H1 (cell line): ENCODE measurements at regions not wholly inside any gene's neighbourhood (a gene's known extent, or its start where the extent isn't known, plus 50 kb on each side); places are given as distances from the start of the nearest gene placed in this dataset.

Experiments used
- CTCF ChIA-PET: fragments of 300-600 bp; sonication (Branson Sonifier 250); formaldehyde crosslinking; loops from one replicate; lab custom pipeline; 2021; ENCODE audit not compliant: partially characterized antibody; lab: Charles Lee
- POLR2A ChIA-PET: fragments of 300-600 bp; sonication (Branson Sonifier 250); formaldehyde crosslinking; loops from one replicate; lab custom pipeline; 2021; ENCODE audit warnings: inconsistent platforms; ENCODE audit not compliant: partially characterized antibody; lab: Charles Lee
- DNase-seq, 2 experiments: peaks; one replicate each; pipeline versions ENCODE4 v3.0.0 to v3.0.0-alpha.2; 2010 to 2022; ENCODE audit warnings: low spot score in 2 of 2, low read depth in 1 of 2, mixed read lengths in 1 of 2
- FAIRE-seq: peaks from 2 replicates; lab custom pipeline; 2011; peaks lifted over from hg19 to GRCh38; lab: Jason Lieb, UNC
- H2AFZ ChIP-seq: 2 replicates; pipeline ENCODE4 v1.8.1; 2012; ENCODE audit warnings: low read length, inconsistent platforms
- H2AK5ac ChIP-seq: 2 replicates; pipeline ENCODE4 v1.6.1; 2013; ENCODE audit warnings: low read depth, low read length
- H2BK120ac ChIP-seq: replicated peaks from 2 replicates; pipeline ENCODE3; 2013; ENCODE audit warnings: low read depth, low read length, inconsistent platforms
- H2BK12ac ChIP-seq: 2 replicates; pipeline ENCODE4 v1.6.1; 2013; ENCODE audit warnings: low read depth, low read length
- H2BK15ac ChIP-seq: 2 replicates; pipeline ENCODE4 v1.6.1; 2013; ENCODE audit warnings: low read length
- H2BK20ac ChIP-seq: 2 replicates; pipeline ENCODE4 v1.6.1; 2013; ENCODE audit warnings: low read length
- H2BK5ac ChIP-seq: 2 replicates; pipeline ENCODE4 v1.6.1; 2013; ENCODE audit warnings: low read depth, low read length
- H3K14ac ChIP-seq: 2 replicates; pipeline ENCODE4 v1.6.1; 2013; ENCODE audit warnings: inconsistent platforms; ENCODE audit not compliant: insufficient read length
- H3K18ac ChIP-seq: 2 replicates; pipeline ENCODE4 v1.6.1; 2013; ENCODE audit warnings: low read length; ENCODE audit errors: extremely low read depth
- H3K23ac ChIP-seq: 2 replicates; pipeline ENCODE4 v1.6.1; 2013; ENCODE audit warnings: inconsistent platforms; ENCODE audit not compliant: insufficient read length
- H3K23me2 ChIP-seq: 2 replicates; pipeline ENCODE4 v1.6.1; 2013; ENCODE audit warnings: low read depth, low read length
- H3K27ac ChIP-seq: 2 replicates; pipeline ENCODE4 v1.6.1; 2011; ENCODE audit warnings: low read depth, low read length, inconsistent platforms
- H3K27me3 ChIP-seq, 4 experiments: replicated peaks in 1 of 4; 1 replicate in 1 of 4; 2 replicates in 3 of 4; pipeline versions ENCODE4 v1.6.1 to v1.8.1; 2011 to 2013; ENCODE audit warnings: low read length in 3 of 4, mild to moderate bottlenecking in 3 of 4, inconsistent platforms in 2 of 4, mixed read lengths in 2 of 4, moderate library complexity in 1 of 4; ENCODE audit not compliant: control insufficient read depth in 3 of 4, insufficient read depth in 3 of 4; ENCODE audit errors: extremely low read depth in 1 of 4
- H3K36me3 ChIP-seq, 4 experiments: 2 replicates each; pipeline versions ENCODE4 v1.6.1 to v1.8.1; 2011 to 2013; ENCODE audit warnings: mild to moderate bottlenecking in 4 of 4, low read length in 3 of 4, moderate library complexity in 2 of 4, control low read depth in 1 of 4, inconsistent platforms in 1 of 4; ENCODE audit not compliant: insufficient read depth in 4 of 4, control insufficient read depth in 2 of 4
- H3K4ac ChIP-seq: replicated peaks from 2 replicates; pipeline ENCODE3; 2013; ENCODE audit warnings: low read length, low read depth, mixed read lengths, inconsistent platforms; ENCODE audit not compliant: insufficient read length
- H3K4me1 ChIP-seq, 4 experiments: replicated peaks in 1 of 4; 1 replicate in 1 of 4; 2 replicates in 3 of 4; pipeline versions ENCODE4 v1.6.1 to v1.8.1; 2011 to 2013; ENCODE audit warnings: low read length in 3 of 4, inconsistent platforms in 2 of 4, mixed read lengths in 1 of 4; ENCODE audit not compliant: insufficient read depth in 4 of 4, control insufficient read depth in 3 of 4
- H3K4me2 ChIP-seq, 2 experiments: 2 replicates each; pipeline versions ENCODE4 v1.6.1 to v1.8.1; 2011 to 2013; ENCODE audit warnings: low read depth in 2 of 2, low read length in 2 of 2, control low read depth in 1 of 2, inconsistent platforms in 1 of 2, mild to moderate bottlenecking in 1 of 2; ENCODE audit not compliant: insufficient read depth in 1 of 2
- H3K4me3 ChIP-seq, 4 experiments: fragments of 200-600, 300-600 bp in 1 of 4; sonication (generic), shearing (Covaris generic), sonication (Bioruptor Twin) in 1 of 4; 2 replicates each; pipeline versions ENCODE4 v1.5.1 to v1.8.1; 2011 to 2016; ENCODE audit warnings: low read length in 4 of 4, low read depth in 3 of 4, control low read depth in 2 of 4, inconsistent platforms in 2 of 4, mild to moderate bottlenecking in 2 of 4, mixed read lengths in 1 of 4, moderate library complexity in 1 of 4; ENCODE audit not compliant: insufficient read depth in 2 of 4; ENCODE audit errors: extremely low read depth in 1 of 4
- H3K56ac ChIP-seq: replicated peaks from 2 replicates; pipeline ENCODE3; 2013; ENCODE audit warnings: low read depth, mild to moderate bottlenecking, mixed read lengths, low read length, inconsistent platforms; ENCODE audit not compliant: insufficient read length
- H3K79me1 ChIP-seq: 2 replicates; pipeline ENCODE4 v1.6.1; 2013; ENCODE audit warnings: low read depth, low read length, control low read depth
- H3K79me2 ChIP-seq, 2 experiments: 2 replicates each; pipeline versions ENCODE4 v1.6.1 to v1.8.1; 2012 to 2013; ENCODE audit warnings: low read length in 2 of 2, mild to moderate bottlenecking in 2 of 2, inconsistent platforms in 1 of 2; ENCODE audit not compliant: insufficient read depth in 2 of 2, control insufficient read depth in 1 of 2
- H3K9ac ChIP-seq, 4 experiments: replicated peaks in 1 of 4; 1 replicate in 1 of 4; 2 replicates in 3 of 4; pipeline versions ENCODE4 v1.6.1 to v1.8.1; 2011 to 2013; ENCODE audit warnings: low read depth in 3 of 4, low read length in 3 of 4, control low read depth in 2 of 4, mild to moderate bottlenecking in 2 of 4, moderate library complexity in 2 of 4, inconsistent platforms in 1 of 4; ENCODE audit errors: extremely low read depth in 1 of 4
- H3K9me3 ChIP-seq, 2 experiments: 2 replicates each; pipeline versions ENCODE4 v1.6.1 to v1.8.1; 2012 to 2013; ENCODE audit warnings: mild to moderate bottlenecking in 2 of 2, moderate library complexity in 2 of 2, control low read depth in 1 of 2, inconsistent platforms in 1 of 2, low read depth in 1 of 2, low read length in 1 of 2, mixed read lengths in 1 of 2; ENCODE audit not compliant: insufficient read depth in 2 of 2
- H4K20me1 ChIP-seq, 2 experiments: replicated peaks in 1 of 2; 2 replicates each; pipeline versions ENCODE3 to v1.8.1; 2011 to 2013; ENCODE audit warnings: inconsistent platforms in 2 of 2, low read length in 2 of 2, mild to moderate bottlenecking in 1 of 2; ENCODE audit not compliant: insufficient read depth in 2 of 2, control insufficient read depth in 1 of 2
- H4K5ac ChIP-seq: 2 replicates; pipeline ENCODE4 v1.6.1; 2013; ENCODE audit warnings: low read length, low read depth, mixed read lengths, inconsistent platforms; ENCODE audit not compliant: insufficient read length
- H4K8ac ChIP-seq: 2 replicates; pipeline ENCODE4 v1.8.0; 2013; ENCODE audit warnings: mild to moderate bottlenecking, moderate library complexity, low read length, inconsistent platforms; ENCODE audit not compliant: insufficient read depth; ENCODE audit errors: extremely low read depth
- H4K91ac ChIP-seq: replicated peaks from 2 replicates; pipeline ENCODE3; 2013; ENCODE audit warnings: low read length, mixed read lengths, inconsistent platforms; ENCODE audit not compliant: insufficient read length
- KDM4A ChIP-seq: IDR thresholded peaks from one replicate; pipeline ENCODE4 v1.7.1; 2012; ENCODE audit warnings: low read depth, mild to moderate bottlenecking, moderate library complexity, low read length, inconsistent platforms; ENCODE audit not compliant: severe bottlenecking
- PHF8 ChIP-seq: fragments of 200-600 bp; sonication (generic); conservative IDR thresholded peaks from 2 replicates; pipeline ENCODE4 v1.7.1; 2012; ENCODE audit warnings: low read depth, mild to moderate bottlenecking, inconsistent platforms, low read length, moderate library complexity
- POLR2AphosphoS5 ChIP-seq: IDR thresholded peaks from 2 replicates; pipeline ENCODE4 v1.6.1; 2011; ENCODE audit warnings: low read depth, low read length
- RFX5 ChIP-seq: IDR thresholded peaks from 2 replicates; pipeline ENCODE4 v1.6.1; 2011; ENCODE audit warnings: low read depth, low read length, improper control_type of control experiment, borderline replicate concordance
- RXRA ChIP-seq: IDR thresholded peaks from 2 replicates; pipeline ENCODE4 v1.6.1; 2011; ENCODE audit warnings: low read depth, mild to moderate bottlenecking, low read length, moderate library complexity; ENCODE audit not compliant: insufficient read depth
- SAP30 ChIP-seq: fragments of 300-600 bp; sonication (generic); IDR thresholded peaks from 2 replicates; pipeline ENCODE4 v1.7.1; 2012; ENCODE audit warnings: low read length, moderate library complexity, mild to moderate bottlenecking, inconsistent platforms; ENCODE audit not compliant: insufficient read depth, insufficient replicate concordance
- SUZ12 ChIP-seq: fragments of 200-600 bp; sonication (generic); IDR thresholded peaks from 2 replicates; pipeline ENCODE4 v1.6.1; 2012; ENCODE audit warnings: mild to moderate bottlenecking, inconsistent platforms, low read length, moderate library complexity, mixed read lengths
- WGBS, 2 experiments: shearing (Covaris generic) in 1 of 2; methylation state at CpG; one replicate each; pipeline versions ENCODE4 v1.1.6 to v1.1.7; 2013 to 2015; ENCODE audit warnings: low lambda C conversion rate in 2 of 2, mixed read lengths in 2 of 2, inconsistent platforms in 1 of 2, low coverage in 1 of 2, missing lambda C conversion rate in 1 of 2; ENCODE audit not compliant: insufficient replicate concordance in 2 of 2, insufficient coverage in 1 of 2, insufficient read length in 1 of 2; ENCODE audit errors: extremely low coverage in 1 of 2, missing lambda C conversion rate in 1 of 2; 5-methylcytosine and 5-hydroxymethylcytosine counted together
- TF ChIP-seq, protein P1 (sequence below): IDR thresholded peaks from 2 replicates; pipeline ENCODE4 v1.6.1; 2012; ENCODE audit warnings: low read length, inconsistent platforms
- TF ChIP-seq, protein P2 (sequence below), 3 experiments: IDR thresholded peaks; 1 replicate in 2 of 3; 2 replicates in 1 of 3; pipeline versions ENCODE4 v1.5.1 to v1.6.1; 2011; ENCODE audit warnings: low read length in 3 of 3, mild to moderate bottlenecking in 3 of 3, inconsistent platforms in 2 of 3, low read depth in 1 of 3, moderate library complexity in 1 of 3; ENCODE audit not compliant: insufficient read depth in 1 of 3; ENCODE audit errors: control extremely low read depth in 1 of 3

DNA sequence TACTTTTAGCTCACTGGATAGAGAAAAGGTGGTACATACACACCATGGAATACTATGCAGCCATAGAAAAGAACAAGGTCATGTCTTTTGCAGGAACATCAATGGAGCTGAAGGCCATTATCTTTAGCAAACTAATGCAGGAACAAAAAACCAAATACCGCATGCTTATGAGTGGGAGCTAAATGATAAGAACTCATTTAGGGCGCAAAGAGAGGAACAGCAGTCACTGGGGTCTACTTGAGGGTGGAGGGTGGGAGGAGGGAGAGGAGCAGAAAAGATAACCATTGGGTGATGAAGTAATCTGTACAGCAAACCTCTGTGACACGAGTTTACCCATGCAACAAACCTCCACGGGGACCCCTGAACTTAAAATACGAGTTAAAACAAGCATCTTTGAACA is 135.1 kb downstream of the IRS2 start:
- Histone ChIP-seq H4K20me1 (peaks cover 0 to 2% of the 10 kb centered on the region in 2 experiments), H3K4me1 (no peaks in the 10 kb centered on the region), H2BK120ac (no peak overlapping the region), H2BK12ac (no peak overlapping the region), H3K4ac (no peak overlapping the region), H3K36me3 (no peaks in the 10 kb centered on the region), H3K4me2 (no peak overlapping the region), H3K27me3 (no peaks in the 10 kb centered on the region), H3K23ac (no peak overlapping the region), H3K79me1 (no peaks in the 10 kb centered on the region), H2AK5ac (no peak overlapping the region), H4K8ac (no peak overlapping the region), H2BK5ac (no peak overlapping the region), H3K27ac (no peak overlapping the region), H4K91ac (no peak overlapping the region), H2BK20ac (no peak overlapping the region), H3K56ac (no peak overlapping the region), H3K9me3 (no peaks in the 10 kb centered on the region), H2AFZ (no peak overlapping the region), H3K9ac (no peak overlapping the region), H3K18ac (no peak overlapping the region), H3K4me3 (no peak overlapping the region), H3K14ac (no peak overlapping the region), H3K79me2 (no peaks in the 10 kb centered on the region), H2BK15ac (no peak overlapping the region), H3K23me2 (no peaks in the 10 kb centered on the region; the same call in 1 of the 2 replicates), H4K5ac (no peak overlapping the region)
- CTCF ChIA-PET, result interaction anchor here (0.8 to 1.4 kb wide), 2 partner anchors 13 to 17 kb away, joined by 3 to 4 read pairs; no protein-coding TSS in a partner anchor
- DNase-seq (no peak), FAIRE-seq (no peak)
- 92% methylated on average over 5 of the region's 5 CpGs; no CpG with 5 or more reads in 1 of the 2 experiments for WGBS, 2 experiments
- TF ChIP-seq SAP30, result no peak
- TF ChIP-seq POLR2AphosphoS5, result no peak
- TF ChIP-seq RFX5, result no peak
- TF ChIP-seq SUZ12, result no peak
- no peak for TF ChIP-seq RXRA
- TF ChIP-seq, protein P1, sequence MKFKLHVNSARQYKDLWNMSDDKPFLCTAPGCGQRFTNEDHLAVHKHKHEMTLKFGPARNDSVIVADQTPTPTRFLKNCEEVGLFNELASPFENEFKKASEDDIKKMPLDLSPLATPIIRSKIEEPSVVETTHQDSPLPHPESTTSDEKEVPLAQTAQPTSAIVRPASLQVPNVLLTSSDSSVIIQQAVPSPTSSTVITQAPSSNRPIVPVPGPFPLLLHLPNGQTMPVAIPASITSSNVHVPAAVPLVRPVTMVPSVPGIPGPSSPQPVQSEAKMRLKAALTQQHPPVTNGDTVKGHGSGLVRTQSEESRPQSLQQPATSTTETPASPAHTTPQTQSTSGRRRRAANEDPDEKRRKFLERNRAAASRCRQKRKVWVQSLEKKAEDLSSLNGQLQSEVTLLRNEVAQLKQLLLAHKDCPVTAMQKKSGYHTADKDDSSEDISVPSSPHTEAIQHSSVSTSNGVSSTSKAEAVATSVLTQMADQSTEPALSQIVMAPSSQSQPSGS, result no peak
- no peak for TF ChIP-seq KDM4A
- TF ChIP-seq, protein P2, sequence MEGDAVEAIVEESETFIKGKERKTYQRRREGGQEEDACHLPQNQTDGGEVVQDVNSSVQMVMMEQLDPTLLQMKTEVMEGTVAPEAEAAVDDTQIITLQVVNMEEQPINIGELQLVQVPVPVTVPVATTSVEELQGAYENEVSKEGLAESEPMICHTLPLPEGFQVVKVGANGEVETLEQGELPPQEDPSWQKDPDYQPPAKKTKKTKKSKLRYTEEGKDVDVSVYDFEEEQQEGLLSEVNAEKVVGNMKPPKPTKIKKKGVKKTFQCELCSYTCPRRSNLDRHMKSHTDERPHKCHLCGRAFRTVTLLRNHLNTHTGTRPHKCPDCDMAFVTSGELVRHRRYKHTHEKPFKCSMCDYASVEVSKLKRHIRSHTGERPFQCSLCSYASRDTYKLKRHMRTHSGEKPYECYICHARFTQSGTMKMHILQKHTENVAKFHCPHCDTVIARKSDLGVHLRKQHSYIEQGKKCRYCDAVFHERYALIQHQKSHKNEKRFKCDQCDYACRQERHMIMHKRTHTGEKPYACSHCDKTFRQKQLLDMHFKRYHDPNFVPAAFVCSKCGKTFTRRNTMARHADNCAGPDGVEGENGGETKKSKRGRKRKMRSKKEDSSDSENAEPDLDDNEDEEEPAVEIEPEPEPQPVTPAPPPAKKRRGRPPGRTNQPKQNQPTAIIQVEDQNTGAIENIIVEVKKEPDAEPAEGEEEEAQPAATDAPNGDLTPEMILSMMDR (IDR thresholded peaks at IDR 0.05; ENCODE audit: control extremely low read depth in 1 of 3, insufficient read depth in 1 of 3, low read depth in 1 of 3, low read length in 3 of 3), result no peak
- TF ChIP-seq PHF8, result no peak
- POLR2A ChIA-PET, result no interaction called here
